GM18498 (cell line): ENCODE measurements at regions not wholly inside any gene's neighbourhood (a gene's known extent, or its start where the extent isn't known, plus 50 kb on each side); places are given as distances from the start of the nearest gene placed in this dataset.
"Not testable (repeated sequence)": the region's sequence is repeated elsewhere in the genome, so short reads cannot be mapped to it uniquely, and the experiment has no call there.

Experiments used
- ATAC-seq: cut with Tn5 transposase; IDR thresholded peaks from one replicate; pipeline ENCODE4 v1.9.1; 2021; ENCODE audit warnings: mild to moderate bottlenecking, moderate library complexity; ENCODE audit not compliant: unreplicated experiment

DNA sequence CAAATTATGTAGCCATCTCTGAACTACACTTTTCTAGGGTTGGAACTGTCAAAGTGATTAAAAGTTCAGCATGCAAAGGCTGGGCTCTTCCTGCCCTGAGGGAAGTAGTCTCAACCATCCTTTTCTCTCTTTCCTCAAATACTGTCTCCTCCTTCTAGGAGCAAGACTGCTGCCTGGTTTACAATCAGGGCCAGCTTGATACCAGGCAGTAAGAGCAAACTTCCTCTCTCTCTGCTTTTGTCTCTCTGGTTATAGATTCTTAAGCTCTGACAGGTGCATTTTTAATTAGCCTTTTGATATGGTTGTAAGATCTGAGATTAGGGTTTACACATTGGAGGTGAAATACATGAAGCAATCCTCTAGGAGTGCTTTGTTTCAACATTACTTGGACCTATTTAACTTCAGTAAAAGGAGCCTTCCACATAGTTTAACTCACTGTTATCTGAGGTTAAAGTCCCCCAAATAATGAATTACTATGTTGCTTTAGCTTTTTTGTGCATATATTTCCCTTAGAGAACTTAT is 436.1 kb downstream of the SPATA31D1 start:
- no peak for ATAC-seq

DNA sequence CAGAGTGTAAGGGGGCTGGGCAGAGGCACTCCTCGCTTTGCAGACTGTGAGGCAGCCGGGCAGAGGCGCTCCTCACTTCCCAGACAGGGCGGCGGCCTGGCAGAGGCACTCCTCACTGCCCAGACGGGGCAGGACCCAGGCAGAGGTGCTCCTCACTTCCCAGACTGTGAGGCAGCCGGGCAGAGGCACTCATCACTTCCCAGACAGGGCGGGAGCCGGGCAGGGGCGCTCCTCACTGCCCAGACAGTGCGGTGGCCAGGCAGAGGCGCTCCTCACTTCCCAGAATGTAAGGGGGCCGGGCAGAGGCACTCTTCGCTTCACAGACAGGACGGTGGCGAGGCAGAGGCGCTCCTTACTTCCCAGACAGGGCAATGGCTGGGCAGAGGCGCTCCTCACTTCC is 442.5 kb downstream of the SPATA31D1 start:
- no peak for ATAC-seq

DNA sequence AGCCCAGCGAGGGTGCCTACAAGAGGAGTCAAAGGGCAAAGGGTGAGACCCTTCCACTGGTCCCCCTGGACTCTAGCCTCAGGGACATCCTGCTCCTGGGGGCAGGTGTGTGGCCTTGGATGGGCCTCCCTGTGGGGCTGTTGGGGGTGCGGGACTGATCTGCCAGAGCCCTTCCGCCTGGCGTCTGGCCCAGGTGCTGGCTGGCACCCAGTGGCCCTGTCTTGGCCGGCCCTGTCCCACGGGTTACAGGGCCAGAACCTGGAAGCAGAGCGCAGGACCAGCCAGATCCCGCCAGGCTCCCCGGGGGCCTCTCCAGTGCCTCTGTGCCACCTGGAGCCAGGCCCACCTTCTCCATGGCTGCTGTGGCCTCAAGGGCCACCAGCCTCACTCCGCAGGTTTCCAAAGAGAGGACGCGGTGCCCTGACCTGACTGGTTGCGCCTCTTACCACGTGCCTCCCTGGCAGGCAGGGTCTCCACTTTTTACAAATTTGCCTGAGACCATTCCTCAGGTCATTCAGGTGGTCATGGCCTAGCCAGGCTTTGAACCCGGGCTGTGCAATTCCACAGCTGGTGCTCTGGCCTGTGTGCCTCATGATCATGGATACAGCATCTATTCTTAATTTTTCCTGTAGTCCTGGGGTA is 444.8 kb downstream of the SPATA31D1 start:
- ATAC-seq, result not testable (repeated sequence)

DNA sequence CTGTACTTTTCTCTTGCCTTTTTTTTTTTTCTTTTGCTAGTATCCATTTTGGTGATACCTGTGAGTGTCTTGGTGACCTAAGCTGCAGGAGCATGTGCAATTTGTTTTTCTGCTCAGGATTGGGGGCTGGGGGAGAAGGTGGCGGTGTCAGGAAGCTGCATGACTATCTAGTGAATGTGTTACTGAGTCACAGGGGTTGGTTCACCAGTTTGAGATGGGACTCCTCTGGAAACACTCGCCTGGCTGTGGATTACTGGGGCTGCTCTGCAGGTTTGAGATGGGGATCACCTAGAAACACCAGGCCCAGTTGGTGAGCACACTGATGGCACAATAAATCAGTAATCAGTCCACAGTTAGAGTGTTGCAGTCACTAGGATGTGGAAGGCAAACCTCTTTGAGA is 447.9 kb downstream of the SPATA31D1 start:
- ATAC-seq, result no peak

DNA sequence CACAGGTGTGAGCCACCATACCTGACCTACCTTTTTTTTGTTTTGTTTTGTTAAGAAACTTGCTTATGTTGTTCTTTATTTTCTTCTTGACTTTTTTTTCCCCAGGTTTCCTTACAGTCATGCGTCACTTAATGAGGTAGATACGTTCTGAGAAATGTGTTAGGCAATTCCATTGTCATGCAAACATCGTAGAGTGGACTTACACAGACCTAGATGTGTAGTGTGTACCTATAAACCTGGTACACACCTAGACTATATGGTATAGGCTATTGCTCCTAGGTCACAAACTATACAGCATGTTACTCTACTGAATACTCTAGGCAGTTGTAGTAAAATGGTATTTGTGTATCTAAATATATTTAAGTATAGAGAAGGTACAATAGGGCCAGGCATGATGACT is 448.6 kb downstream of the SPATA31D1 start:
- not testable (repeated sequence) for ATAC-seq

DNA sequence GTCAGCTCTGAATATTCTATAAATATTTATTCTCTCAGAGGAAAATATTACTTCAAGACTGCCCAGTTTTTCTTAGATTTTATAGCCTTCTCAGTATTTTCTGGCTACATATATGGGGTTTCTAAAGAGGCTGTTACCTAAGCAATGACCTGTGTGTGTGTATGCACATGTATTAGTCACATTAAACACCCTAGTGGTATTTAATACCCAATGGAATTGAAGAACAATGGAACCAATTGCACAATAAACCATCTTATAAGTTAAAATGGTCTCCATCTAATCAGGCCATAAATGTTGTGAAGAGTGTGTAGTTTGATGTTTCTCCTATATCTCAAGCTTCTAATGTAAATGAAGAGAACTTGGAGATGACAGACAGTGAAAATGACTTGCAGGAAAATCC is 450.0 kb downstream of the SPATA31D1 start:
- no peak for ATAC-seq

DNA sequence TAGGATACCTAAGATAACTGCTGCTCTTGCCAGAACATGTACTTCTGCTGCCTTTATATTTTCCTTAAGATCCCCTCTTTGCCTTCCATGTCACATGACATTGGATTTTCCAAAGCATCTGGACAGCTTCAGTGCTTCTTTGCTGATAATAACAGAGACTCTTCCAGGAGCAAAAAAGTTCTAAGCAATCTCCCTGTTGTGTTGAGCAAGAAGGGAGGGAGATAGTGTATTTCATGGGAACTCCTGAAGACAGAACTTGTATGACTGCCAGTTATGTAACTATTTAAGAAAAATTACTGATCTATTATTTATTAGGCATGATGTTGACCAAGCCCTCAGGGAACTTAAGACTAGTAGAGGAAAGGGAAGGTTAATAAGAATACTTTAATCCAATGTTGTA is 454.7 kb downstream of the SPATA31D1 start:
- ATAC-seq, result no peak

DNA sequence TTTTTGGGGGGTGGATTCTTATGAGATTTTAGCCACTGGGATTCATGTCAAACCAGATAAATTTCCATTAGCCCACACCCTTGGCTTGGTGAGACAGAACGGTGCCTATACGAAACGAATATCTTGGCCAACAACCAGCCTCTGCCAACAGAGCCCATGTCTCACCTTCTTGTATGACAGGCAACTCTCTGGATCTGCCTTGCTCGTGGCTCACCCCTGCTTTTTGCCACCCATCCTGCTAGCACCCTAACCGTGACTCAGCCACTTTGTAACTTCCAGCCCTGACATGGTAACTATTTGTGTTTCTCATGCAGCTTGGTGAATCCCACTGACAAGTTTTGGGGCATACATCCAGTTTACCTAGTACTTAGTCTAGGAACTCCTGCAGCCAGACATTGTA is 457.0 kb downstream of the SPATA31D1 start:
- ATAC-seq, result no peak

DNA sequence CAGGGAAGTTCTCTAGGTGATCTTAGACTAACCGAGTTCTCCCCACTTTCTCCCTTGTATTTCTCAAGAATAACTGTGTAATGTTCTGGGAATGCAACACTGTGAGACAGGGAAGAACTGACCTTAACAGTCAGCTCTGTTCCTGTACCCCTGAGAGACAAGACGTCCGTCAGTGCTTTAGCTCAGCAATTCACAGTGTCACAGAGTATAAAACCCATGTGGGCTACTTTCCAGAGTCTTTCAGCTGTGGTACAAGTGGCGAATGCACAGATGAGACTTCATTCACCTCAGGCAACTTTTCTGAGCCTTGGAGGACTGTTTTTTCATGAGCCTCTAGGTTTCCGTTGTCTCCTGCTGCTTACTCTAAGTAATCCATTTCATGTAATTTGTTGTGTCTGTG is 458.8 kb downstream of the SPATA31D1 start:
- no peak for ATAC-seq

DNA sequence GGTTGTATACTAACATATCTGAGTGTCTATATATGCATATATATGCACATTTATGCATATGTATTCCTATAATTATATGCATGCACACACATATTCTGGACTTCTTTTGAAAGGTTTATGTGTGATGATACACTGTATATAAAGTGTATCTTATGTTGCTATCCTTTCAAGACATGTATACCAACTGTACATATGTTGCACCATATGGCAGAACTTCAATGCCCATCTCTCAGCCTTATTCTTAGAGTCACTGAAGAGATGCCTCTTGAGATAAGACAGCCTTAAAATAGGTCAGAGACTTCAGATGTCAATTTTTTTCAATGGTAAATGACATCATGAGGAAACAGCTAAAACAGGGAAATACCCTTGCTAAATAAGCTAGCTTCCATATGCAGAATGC is 461.4 kb downstream of the SPATA31D1 start:
- no peak for ATAC-seq

DNA sequence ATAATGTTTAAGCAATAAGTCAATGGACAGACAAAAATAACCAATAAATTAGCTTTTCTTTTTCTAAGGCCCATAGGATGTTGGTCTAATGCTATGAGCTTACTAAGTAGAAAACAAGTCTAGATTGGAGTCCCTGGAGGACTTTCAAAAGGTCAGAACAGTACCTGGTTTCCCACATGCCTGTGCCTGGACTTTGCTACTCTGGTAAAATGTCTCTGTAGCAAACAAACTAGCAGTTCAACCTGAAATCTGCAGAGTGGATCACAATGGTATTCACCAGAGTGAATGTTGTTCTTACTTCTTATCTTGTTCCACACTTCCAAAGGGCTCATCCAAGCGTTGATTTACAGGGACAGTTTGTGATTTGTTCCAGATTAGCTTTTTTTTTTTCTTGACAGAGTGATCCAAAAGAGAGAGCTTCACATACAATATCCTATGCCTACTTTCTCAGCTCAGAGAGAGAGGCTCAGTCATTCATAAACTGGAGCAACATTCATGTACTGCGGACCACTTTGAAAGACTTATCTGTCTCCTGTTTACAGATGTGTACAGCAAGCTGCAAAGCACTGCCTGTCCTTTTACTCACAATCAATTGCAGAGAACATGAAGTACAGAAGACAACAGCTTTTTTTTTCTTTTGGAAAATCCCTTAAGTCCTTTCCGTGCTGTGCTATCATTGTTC is 466.1 kb downstream of the SPATA31D1 start:
- no peak for ATAC-seq

DNA sequence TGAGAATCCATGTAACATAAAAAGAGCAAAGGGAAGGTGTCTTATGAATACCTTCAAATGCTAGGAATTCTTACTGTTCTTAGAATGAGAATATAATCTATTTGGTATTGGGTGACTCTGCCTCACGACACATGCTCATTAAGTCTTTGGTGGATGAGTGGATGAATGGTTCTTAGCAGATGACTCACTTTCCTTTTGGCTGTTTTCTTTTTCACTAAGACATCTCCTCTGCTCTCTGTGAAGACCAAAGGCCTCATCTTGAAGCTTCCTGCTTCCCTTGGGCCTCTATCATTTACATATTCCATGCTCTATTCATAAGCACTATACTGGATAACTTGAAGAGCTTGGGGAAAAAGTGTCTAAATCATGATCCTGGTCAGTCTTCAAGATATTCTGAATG is 468.1 kb downstream of the SPATA31D1 start:
- ATAC-seq, result no peak

DNA sequence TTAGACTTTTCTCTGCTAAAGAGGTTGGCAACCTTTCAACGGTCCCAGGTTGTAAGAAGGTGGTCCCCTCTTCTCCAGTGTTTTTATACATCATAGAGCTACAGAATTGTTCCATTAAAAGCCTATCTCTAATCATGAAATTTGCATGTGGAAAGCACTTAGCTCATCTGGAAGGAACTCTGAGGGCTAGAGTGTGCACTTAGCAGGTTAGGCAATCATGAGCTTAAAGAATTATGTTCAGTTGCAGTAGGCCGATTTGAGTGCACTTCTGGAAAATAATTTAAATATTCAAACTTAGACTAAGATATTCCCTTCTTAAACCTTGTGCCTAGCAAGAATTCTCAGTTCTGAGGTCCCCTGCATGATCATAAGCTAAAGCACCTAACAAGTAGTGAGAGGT is 468.7 kb downstream of the SPATA31D1 start:
- no peak for ATAC-seq

DNA sequence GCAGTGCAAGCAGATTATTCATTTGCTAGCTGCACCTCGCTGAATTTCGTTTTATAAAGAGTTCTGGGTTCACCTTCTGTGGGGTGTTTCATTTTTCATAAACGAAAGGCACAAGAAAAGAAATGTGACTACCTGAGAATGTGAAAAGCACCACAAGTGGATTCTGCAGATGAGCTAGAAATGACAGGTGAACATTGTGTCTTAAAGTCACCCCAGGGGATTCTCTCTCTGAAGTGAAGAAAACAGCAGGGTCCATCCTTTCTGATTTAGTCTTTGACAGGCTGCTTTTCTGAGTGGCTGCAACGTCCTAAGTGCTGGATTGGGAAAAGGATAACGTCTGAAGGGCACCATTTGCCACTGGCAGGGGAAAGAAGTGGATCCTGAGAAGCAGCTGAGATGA is 469.3 kb downstream of the SPATA31D1 start:
- ATAC-seq, result no peak

DNA sequence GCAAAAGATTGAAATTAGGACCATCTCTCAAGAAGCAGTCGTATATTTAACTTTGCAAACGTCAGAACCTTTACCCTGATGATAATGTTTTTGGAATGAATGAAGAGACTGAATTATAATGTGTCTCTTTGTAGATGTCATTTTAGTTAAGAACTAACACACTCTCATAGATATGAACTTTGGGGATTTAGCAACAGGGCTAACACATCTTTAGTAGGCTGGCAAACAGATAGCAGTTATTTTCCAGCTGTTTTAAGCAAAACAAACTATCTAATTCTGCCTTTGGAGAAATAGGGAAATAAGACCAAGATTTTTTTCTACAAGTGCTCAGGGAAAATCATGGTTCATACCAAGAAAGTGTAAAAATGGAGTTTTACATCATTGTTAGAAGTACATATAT is 469.7 kb downstream of the SPATA31D1 start:
- ATAC-seq, result no peak

DNA sequence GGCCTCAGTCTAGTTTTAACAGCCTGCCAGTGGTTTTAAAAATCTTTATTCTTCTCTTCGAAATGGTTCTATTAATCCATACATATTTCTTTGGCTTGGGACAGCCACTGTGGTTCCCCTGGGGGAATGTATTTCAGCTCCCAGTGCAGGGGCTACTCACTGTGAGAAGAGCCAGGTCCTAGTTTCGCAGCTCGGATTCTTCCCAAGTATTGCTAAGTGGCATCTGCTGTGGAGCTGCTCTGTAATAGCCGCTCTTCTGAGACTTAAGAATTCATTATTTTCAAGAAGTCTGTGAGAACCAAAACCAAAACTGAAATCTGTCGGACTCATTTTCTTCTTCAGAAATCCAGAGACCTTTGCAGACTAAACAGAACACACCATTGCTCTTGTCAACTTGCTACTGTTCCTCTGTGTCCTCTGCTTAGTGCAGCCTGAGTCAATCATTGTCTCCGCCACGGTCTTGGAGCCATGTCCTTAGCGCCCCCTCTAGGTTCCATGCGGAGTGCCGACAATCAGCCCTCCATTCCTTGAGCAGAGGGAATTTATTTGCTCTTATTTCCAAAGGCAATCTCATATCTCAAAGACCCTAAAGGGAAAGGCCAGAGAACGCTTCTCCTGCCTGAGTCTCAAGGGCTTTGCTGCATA is 478.2 kb downstream of the SPATA31D1 start:
- no peak for ATAC-seq

DNA sequence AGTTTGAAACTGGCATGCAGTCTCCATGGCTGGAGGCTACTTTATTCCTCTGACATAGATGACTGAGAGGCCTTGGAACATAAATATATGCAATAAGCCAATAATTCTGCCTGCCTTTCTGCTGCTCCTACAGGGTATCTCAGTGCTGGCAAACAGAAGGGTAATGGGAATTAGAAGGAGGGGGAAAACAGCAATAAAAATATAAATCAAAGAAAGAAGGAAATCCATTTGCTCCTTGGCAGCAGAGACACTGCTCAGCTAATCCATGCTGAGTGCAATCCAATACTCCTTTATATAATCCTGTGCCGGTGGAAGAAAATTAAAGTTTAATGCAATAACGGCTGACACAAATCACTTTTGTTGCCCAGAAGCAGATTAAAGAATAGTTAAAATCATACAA is 478.9 kb downstream of the SPATA31D1 start:
- ATAC-seq, result no peak

DNA sequence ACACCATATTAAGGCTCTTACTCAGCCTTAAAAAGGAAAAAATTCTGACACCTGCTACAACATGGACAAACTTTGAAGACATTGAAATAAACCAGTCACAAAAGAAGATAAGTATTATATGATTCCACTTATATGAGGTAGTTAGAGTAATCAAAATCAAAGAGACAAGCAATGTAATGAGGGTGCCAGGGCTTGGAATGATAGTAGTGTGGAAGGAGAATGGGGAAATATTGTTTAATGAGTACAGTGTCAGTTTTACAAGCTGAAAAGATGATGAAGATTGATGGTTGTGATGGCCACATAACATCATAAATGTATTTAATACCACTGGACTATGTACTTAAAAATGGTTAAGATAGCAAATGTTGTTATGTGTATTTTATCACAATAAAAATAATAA is 485.7 kb downstream of the SPATA31D1 start:
- no peak for ATAC-seq

DNA sequence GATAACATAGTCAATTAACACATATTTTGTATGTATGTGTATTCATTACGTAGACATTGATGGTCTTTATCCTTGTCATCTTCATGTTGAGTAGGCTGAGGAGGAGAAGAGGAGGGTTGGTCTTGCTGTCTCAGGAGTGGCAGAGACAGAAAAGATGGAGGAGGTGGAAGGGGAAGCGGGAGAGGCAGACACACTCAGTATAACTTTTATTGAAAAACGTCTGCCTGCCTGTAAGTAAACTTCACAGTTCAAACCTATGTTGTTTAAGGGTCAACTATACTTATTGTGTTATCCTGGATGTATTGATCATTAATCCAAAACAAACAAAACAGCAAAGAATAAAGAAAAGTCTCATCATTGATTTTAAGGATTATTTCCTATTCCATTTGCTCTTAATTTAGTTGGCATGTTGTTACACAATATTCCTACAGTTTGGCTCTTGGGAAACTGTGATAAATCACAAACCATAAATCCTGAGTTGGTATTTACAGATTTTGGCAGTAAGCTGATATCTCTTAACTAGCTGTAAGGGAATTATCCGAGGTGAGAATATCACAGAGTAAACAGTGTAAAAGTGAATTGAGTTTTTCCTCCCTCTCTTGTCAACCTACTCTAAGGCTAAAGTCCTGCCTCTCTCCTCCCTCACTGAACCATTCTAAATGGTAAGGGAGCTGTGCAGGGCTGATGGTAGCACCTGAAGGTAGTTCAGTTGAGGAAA is 487.2 kb downstream of the SPATA31D1 start:
- no peak for ATAC-seq

DNA sequence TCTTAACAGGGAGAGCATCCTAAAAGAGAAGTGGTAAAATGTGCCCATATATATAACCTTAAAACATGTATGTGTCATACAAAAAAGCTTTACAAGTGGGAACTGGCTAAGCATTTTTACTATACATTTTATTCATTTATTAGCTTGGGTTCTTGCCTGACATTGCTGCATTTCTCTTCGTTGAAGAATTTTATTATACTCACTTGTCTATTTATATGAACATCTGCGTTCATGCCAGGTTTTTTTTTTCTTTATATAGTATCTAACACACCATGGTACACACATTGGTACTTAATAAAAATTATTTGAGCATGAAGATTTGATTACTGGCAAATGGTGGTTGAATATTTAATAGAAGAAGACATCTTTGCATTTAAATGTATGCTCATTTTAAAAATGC is 492.3 kb downstream of the SPATA31D1 start:
- no peak for ATAC-seq

DNA sequence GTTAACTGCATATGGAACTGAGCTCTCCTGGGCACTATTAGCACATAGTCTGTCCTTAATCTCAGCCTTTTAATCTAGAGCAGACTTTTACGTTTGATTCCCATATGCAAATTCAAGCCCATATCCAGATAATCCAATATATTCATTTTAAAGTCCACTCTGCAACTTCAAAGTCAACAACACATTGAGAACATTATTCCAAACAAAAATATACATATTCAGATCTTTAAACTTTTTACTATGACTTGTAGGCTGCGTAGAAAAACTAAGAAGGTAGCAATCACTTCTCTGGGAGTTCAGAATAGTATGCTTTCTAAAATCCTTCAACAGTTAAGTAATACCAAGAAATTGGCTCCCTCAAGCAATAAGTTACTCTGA is 499.4 kb downstream of the SPATA31D1 start:
- ATAC-seq, result no peak
